ENCODE measurements at regions not wholly inside any gene's neighbourhood (a gene's known extent, or its start where the extent isn't known, plus 50 kb on each side); places are given as distances from the start of the nearest gene placed in this dataset.

GRCh38 chr18:76643996-76644395 lies 149.0 kb upstream of the ZNF516 start:
- H3K27me3 ChIP-seq, result no peaks in the 10 kb centered on the region
- no peak overlapping the region for H3K4me3 ChIP-seq
- H3K4me1 ChIP-seq, result peaks cover 0 to 3% (median 0%) of the 10 kb centered on the region in 4 donors
- no peaks in the 10 kb centered on the region for H3K9me3 ChIP-seq
- DNase-seq (ENCODE audit: extremely low spot score), result no peak
- intact Hi-C loops (cut with DNase I), result no loop called here
- no peaks in the 10 kb centered on the region for H3K36me3 ChIP-seq
- TF ChIP-seq POLR2AphosphoS5 (IDR thresholded peaks at IDR 0.05), result no peak
- no peak for TF ChIP-seq POLR2A (IDR thresholded peaks at IDR 0.05; ENCODE audit: low read depth)
- no peak for TF ChIP-seq CTCF (IDR thresholded peaks at IDR 0.05)
- no peak for TF ChIP-seq EP300 (IDR thresholded peaks at IDR 0.05)
- no peak overlapping the region for H3K27ac ChIP-seq (replicated peaks in 1 of 4)
- WGBS, result 83% methylated on average over 5 of the region's 6 CpGs

GRCh38 chr18:76643199-76643598 lies 148.2 kb upstream of the ZNF516 start:
- no peak for DNase-seq (ENCODE audit: extremely low spot score)
- Histone ChIP-seq H3K4me3 (no peak overlapping the region), H3K27me3 (no peaks in the 10 kb centered on the region), H3K36me3 (no peaks in the 10 kb centered on the region), H3K27ac (replicated peaks in 1 of 4) (no peak overlapping the region), H3K9me3 (no peaks in the 10 kb centered on the region), H3K4me1 (peaks cover 0 to 5% (median 2%) of the 10 kb centered on the region in 4 donors)
- intact Hi-C loops (cut with DNase I), result no loop called here
- 93% methylated on average over 2 of the region's 2 CpGs for WGBS
- no peak for TF ChIP-seq POLR2A (IDR thresholded peaks at IDR 0.05; ENCODE audit: low read depth)
- TF ChIP-seq EP300 (IDR thresholded peaks at IDR 0.05), result no peak
- no peak for TF ChIP-seq POLR2AphosphoS5 (IDR thresholded peaks at IDR 0.05)
- TF ChIP-seq CTCF (IDR thresholded peaks at IDR 0.05), result no peak

GRCh38 chr18:76640438-76640837 lies 145.4 kb upstream of the ZNF516 start:
- DNase-seq (ENCODE audit: extremely low spot score), result no peak
- H3K27ac ChIP-seq (replicated peaks in 1 of 4), result no peak overlapping the region
- peaks cover 0 to 5% (median 2%) of the 10 kb centered on the region in 4 donors for H3K4me1 ChIP-seq
- 78% methylated on average over 1 of the region's 1 CpG for WGBS
- intact Hi-C loops (cut with DNase I), result no loop called here
- no peaks in the 10 kb centered on the region for H3K36me3 ChIP-seq
- no peak overlapping the region for H3K4me3 ChIP-seq
- H3K9me3 ChIP-seq, result no peaks in the 10 kb centered on the region
- H3K27me3 ChIP-seq, result no peaks in the 10 kb centered on the region
- no peak for TF ChIP-seq POLR2AphosphoS5 (IDR thresholded peaks at IDR 0.05)
- TF ChIP-seq EP300 (IDR thresholded peaks at IDR 0.05), result no peak
- TF ChIP-seq POLR2A (IDR thresholded peaks at IDR 0.05; ENCODE audit: low read depth), result no peak
- TF ChIP-seq CTCF (IDR thresholded peaks at IDR 0.05), result no peak

GRCh38 chr18:76634564-76634963 lies 139.5 kb upstream of the ZNF516 start:
- Histone ChIP-seq H3K4me1 (peaks cover 0 to 5% (median 2%) of the 10 kb centered on the region in 4 donors), H3K27me3 (no peaks in the 10 kb centered on the region), H3K27ac (replicated peaks in 1 of 4) (no peak overlapping the region), H3K4me3 (no peak overlapping the region), H3K9me3 (no peaks in the 10 kb centered on the region), H3K36me3 (no peaks in the 10 kb centered on the region)
- TF ChIP-seq POLR2A (IDR thresholded peaks at IDR 0.05; ENCODE audit: low read depth) (no peak), CTCF (IDR thresholded peaks at IDR 0.05) (no peak), POLR2AphosphoS5 (IDR thresholded peaks at IDR 0.05) (no peak), EP300 (IDR thresholded peaks at IDR 0.05) (no peak)
- no peak for DNase-seq (ENCODE audit: extremely low spot score)
- intact Hi-C loops (cut with DNase I), result no loop called here
- 44% methylated on average over 3 of the region's 3 CpGs for WGBS

GRCh38 chr18:76633588-76634269 lies 138.7 kb upstream of the ZNF516 start:
- TF ChIP-seq EP300 (IDR thresholded peaks at IDR 0.05), result no peak
- no peak for TF ChIP-seq CTCF (IDR thresholded peaks at IDR 0.05)
- no peak for TF ChIP-seq POLR2AphosphoS5 (IDR thresholded peaks at IDR 0.05)
- no peak for TF ChIP-seq POLR2A (IDR thresholded peaks at IDR 0.05; ENCODE audit: low read depth)
- Histone ChIP-seq H3K27ac (replicated peaks in 1 of 4) (no peak overlapping the region), H3K4me1 (peaks cover 0 to 3% (median 0%) of the 10 kb centered on the region in 4 donors), H3K9me3 (no peaks in the 10 kb centered on the region), H3K27me3 (no peaks in the 10 kb centered on the region), H3K4me3 (no peak overlapping the region), H3K36me3 (no peaks in the 10 kb centered on the region)
- 54% methylated on average over 2 of the region's 2 CpGs for WGBS
- intact Hi-C loops (cut with DNase I), result no loop called here
- peak; percentile 68 for DNase-seq (ENCODE audit: extremely low spot score)
